GM12874 (cell line): ENCODE measurements at regions not wholly inside any gene's neighbourhood (a gene's known extent, or its start where the extent isn't known, plus 50 kb on each side); places are given as distances from the start of the nearest gene placed in this dataset.

ENCODE experiments used
- CTCF ChIP-seq: IDR thresholded peaks from 2 replicates; pipeline ENCODE4 v1.5.1; 2011; ENCODE audit warnings: low read depth, mild to moderate bottlenecking, control low read depth, low read length, moderate library complexity; ENCODE audit not compliant: insufficient read depth

GRCh38 chr6:126811321-126811720 is 307.1 kb upstream of the RSPO3 start:
- no peak for TF ChIP-seq CTCF

- no peak for TF ChIP-seq CTCF
Observed at GRCh38 chr6:126812010-126812409, 306.5 kb upstream of the RSPO3 start.

- no peak for TF ChIP-seq CTCF
Observed at GRCh38 chr6:126812651-126813050, 305.8 kb upstream of the RSPO3 start.

GRCh38 chr6:126820634-126821033 is 297.8 kb upstream of the RSPO3 start:
- TF ChIP-seq CTCF: no peak

- TF ChIP-seq CTCF: no peak
Observed at GRCh38 chr6:126821706-126822105, 296.8 kb upstream of the RSPO3 start.

GRCh38 chr6:126824226-126824625 is 294.2 kb upstream of the RSPO3 start:
- no peak for TF ChIP-seq CTCF

- no peak for TF ChIP-seq CTCF
Observed at GRCh38 chr6:126824815-126825214, 293.7 kb upstream of the RSPO3 start.
